GM12891 (cell line): ENCODE measurements at regions not wholly inside any gene's neighbourhood (a gene's known extent, or its start where the extent isn't known, plus 50 kb on each side); places are given as distances from the start of the nearest gene placed in this dataset.

Experiments
- POLR2A ChIP-seq: IDR thresholded peaks from 2 replicates; pipeline ENCODE4 v1.6.1; 2011; ENCODE audit warnings: low read depth, low read length, control low read depth
- POLR2AphosphoS5 ChIP-seq: IDR thresholded peaks from 2 replicates; pipeline ENCODE4 v1.6.1; 2011; ENCODE audit warnings: low read depth, low read length, control low read depth
- POU2F2 ChIP-seq: IDR thresholded peaks from 2 replicates; pipeline ENCODE4 v1.6.1; 2011; ENCODE audit warnings: low read depth, mild to moderate bottlenecking, control low read depth, low read length, moderate library complexity
- TAF1 ChIP-seq: IDR thresholded peaks from 2 replicates; pipeline ENCODE4 v1.6.1; 2011; ENCODE audit warnings: low read depth, low read length, control low read depth

DNA sequence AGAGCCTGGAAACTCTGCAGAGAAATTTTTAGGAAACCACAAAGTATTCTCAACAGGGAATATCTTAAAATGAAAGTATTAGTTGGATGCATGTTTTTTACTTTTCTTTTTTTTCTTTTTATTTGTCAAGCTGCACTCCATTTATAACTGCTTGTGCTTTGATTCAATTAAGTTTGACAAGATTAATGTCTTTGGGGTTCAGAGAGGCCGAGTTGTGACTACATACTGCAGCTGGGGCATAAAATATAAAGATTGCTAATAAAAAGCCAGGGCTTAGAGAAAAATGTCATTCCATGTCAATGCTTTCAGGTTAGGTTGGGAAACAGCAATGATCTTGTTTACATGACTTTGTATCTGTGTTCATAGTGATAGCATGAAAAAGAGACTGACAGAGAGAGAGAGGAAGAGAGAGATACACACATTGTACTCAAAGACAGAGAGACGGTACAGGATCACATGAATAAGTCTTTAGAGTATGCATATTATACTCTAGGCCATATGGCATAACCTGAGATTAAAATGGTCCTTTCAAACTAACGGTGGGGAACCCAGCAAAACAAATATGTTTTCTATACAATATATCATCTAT lies 1022.3 kb upstream of the CNTNAP5 start:
- no peak for TF ChIP-seq POLR2A
- no peak for TF ChIP-seq TAF1
- TF ChIP-seq POLR2AphosphoS5, result no peak
- no peak for TF ChIP-seq POU2F2
